ENCODE measurements at regions not wholly inside any gene's neighbourhood (a gene's known extent, or its start where the extent isn't known, plus 50 kb on each side); places are given as distances from the start of the nearest gene placed in this dataset.
A peak's percentile ranks its signal among the peaks of the same experiment; 100 is the strongest.

GRCh38 chr2:12918138-12918834 is 201.6 kb downstream of the TRIB2 start:
- no peak for TF ChIP-seq GATA2 (IDR thresholded peaks at IDR 0.05; ENCODE audit: low read depth, low read length)
- TF ChIP-seq GATA3 (IDR thresholded peaks at IDR 0.05; ENCODE audit: low read depth, low read length) = no peak

GRCh38 chr2:12918835-12919445 is 202.2 kb downstream of the TRIB2 start:
- no peak for TF ChIP-seq GATA3 (IDR thresholded peaks at IDR 0.05; ENCODE audit: low read depth, low read length)
- no peak for TF ChIP-seq GATA2 (IDR thresholded peaks at IDR 0.05; ENCODE audit: low read depth, low read length)

DNA sequence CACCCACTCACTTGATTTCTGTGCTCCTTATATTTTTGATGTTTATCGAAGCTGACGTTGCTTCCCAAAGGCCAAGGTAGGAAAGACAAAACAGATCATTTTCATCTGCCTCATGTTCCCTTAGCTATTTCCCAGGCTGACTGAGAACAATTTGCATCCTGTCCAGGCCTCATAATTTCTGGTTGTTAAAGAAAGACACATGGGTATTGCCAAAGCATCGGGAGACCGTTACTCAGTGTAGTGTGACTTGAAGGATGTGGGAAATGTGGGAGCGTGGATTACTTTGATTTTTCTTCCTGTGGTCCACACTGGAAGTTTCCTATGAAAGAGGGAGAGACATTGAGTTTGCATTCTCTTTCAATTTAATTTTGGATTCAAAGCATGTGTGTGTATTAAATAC is 204.6 kb downstream of the TRIB2 start:
- TF ChIP-seq GATA3 (IDR thresholded peaks at IDR 0.05; ENCODE audit: low read depth, low read length) (no peak), GATA2 (IDR thresholded peaks at IDR 0.05; ENCODE audit: low read depth, low read length) (no peak)

DNA sequence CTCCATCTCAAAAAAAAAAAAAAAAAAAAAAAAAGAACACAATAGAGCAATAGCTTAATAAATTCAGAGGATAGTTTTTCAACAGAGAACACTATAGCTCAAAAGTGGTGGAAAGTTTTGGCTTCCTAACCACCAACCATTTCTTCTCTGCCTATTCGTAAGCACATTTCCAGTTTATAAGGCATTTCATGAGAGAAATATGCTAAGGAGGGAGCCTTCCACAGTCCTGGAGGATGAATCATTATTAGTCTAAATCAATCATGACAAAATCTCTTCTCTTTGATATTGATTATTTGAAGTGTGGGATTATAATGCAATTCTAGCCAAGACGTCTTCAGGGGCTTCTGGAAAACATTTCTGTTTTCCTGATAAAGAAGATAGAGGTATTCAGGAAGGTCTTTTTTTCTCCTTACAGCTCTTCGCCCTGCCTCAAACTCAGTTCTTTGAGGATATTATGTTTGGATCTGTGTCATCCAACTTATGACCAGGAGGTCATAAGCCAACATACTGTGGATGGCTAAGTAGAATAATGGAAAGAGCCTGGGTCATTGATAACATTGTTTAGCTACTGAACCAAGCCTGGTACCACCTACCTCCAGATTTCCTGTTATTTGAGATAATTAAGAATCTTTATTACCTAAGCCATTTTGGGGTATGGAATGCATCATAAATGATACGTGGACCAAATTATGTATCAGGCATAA is 207.3 kb downstream of the TRIB2 start:
- TF ChIP-seq GATA3 (IDR thresholded peaks at IDR 0.05; ENCODE audit: low read depth, low read length) = no peak
- no peak for TF ChIP-seq GATA2 (IDR thresholded peaks at IDR 0.05; ENCODE audit: low read depth, low read length)

DNA sequence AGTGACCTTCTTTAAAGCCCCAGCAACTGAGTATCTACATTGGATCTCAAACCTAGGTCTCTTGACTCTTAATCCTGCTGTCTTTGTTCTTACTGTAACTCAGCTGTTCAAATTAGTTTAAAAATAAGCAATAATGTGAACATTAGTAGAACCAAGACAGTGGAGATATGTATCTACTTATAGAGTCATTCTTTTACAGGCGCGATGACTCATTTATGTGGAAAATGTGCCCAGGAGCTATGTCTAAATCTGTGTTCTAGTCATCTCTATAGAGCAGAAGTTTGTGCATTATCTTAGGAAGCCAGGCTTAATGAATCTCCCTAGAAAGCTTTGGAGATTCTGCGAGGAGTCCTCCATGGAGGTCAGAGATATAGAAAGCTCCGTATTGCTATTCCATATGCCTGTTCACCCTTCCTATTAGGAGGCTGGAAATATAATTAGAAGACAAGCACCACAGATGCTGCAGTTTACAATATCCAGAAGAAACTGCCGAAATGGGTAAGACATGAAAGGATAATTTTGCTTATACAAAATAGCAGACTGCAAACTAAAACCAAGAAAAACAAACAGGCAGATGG is 211.6 kb downstream of the TRIB2 start:
- TF ChIP-seq GATA2 (IDR thresholded peaks at IDR 0.05; ENCODE audit: low read depth, low read length) = no peak
- TF ChIP-seq GATA3 (IDR thresholded peaks at IDR 0.05; ENCODE audit: low read depth, low read length) = 0 out of 2 replicates have a peak, but pooled peaks have one; percentile 37

- no peak for TF ChIP-seq GATA2 (IDR thresholded peaks at IDR 0.05; ENCODE audit: low read depth, low read length)
Observed at GRCh38 chr2:12928775-12929401, 212.2 kb downstream of the TRIB2 start.

- TF ChIP-seq GATA2 (IDR thresholded peaks at IDR 0.05; ENCODE audit: low read depth, low read length) (no peak), GATA3 (IDR thresholded peaks at IDR 0.05; ENCODE audit: low read depth, low read length) (no peak)
Observed at GRCh38 chr2:12929758-12930157, 213.0 kb downstream of the TRIB2 start.

DNA sequence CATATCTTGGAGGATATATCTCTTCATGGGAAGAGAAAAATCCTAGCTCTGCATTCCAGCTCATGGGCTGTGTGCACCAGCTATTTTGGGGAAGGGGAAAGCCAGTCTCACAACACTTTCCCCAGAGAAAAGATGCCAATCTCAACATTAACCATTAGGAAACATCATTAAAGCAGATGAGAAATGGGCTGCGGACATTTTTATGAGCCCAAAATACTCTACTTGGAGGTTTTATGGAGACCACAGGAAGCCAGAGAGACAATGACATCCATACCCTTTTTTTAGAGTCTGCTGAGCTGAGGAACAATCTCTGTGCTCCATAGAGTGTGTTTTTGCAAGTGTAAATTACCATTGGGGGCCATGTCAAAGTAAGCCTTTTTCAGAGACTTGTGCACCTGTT is 213.7 kb downstream of the TRIB2 start:
- no peak for TF ChIP-seq GATA3 (IDR thresholded peaks at IDR 0.05; ENCODE audit: low read depth, low read length)
- no peak for TF ChIP-seq GATA2 (IDR thresholded peaks at IDR 0.05; ENCODE audit: low read depth, low read length)

DNA sequence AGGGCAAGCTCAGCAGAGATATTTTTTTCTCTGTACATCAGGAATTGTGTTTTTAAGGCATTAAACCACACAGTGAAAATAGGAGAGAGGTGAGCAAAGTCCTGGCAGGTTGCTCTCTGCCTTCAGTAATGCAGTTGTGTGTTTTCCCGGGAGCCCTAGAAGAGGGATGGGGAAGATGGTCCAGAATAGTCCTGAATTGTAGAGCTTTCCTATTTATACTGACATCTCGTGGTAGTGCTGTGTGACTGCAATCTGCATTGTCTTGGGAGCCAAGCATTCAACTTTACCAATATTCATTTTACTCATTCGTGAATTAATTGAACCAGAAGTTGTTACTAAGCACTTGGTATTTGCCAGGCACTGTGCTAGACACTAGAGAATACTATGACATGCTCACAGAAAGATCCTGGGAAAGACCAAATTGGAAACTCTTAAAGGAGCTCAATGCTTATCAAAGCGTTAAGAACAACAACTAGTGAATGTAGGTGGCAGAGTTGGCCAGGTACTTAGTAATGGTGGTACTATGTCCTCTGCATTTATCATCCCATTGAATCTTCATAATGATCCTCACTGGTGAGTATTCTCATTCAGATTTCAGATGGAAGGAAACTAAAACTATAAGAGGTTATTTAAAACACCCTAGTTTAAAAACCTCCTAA is 214.6 kb downstream of the TRIB2 start:
- no peak for TF ChIP-seq GATA3 (IDR thresholded peaks at IDR 0.05; ENCODE audit: low read depth, low read length)
- TF ChIP-seq GATA2 (IDR thresholded peaks at IDR 0.05; ENCODE audit: low read depth, low read length) = no peak

GRCh38 chr2:12932192-12932591 is 215.5 kb downstream of the TRIB2 start:
- TF ChIP-seq GATA2 (IDR thresholded peaks at IDR 0.05; ENCODE audit: low read depth, low read length) (peak; percentile 93), GATA3 (IDR thresholded peaks at IDR 0.05; ENCODE audit: low read depth, low read length) (peak; percentile 86)

DNA sequence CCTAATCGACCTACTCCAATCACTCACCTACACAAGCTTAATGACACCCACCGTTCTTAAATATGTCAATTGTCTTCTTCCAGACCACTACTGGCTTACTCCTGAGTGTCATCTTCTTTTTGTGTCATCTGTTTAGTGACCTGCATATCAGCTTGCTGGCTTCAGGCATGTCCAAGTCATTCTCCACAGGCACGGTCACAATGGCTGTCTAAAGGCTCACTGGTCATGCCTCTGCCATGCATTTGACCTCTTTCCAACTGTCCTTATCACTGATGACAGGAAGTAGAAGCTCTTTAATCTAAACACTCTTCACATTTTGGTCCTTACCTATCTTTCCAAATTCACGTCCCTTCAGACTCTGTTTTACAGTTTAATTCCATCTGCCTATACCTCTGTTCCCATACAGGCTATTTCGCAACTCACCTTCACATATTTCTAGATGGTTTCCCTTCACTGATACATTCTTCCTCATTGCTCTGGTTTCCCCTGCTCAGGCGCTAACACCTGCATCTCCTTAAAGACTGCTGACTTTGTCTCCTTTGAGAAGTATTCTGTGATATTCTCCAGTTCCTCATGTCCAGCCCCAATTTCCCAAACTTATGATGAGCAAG is 217.5 kb downstream of the TRIB2 start:
- TF ChIP-seq GATA3 (IDR thresholded peaks at IDR 0.05; ENCODE audit: low read depth, low read length) (no peak), GATA2 (IDR thresholded peaks at IDR 0.05; ENCODE audit: low read depth, low read length) (no peak)

GRCh38 chr2:12935222-12935621 is 218.5 kb downstream of the TRIB2 start:
- TF ChIP-seq GATA2 (IDR thresholded peaks at IDR 0.05; ENCODE audit: low read depth, low read length) (no peak), GATA3 (IDR thresholded peaks at IDR 0.05; ENCODE audit: low read depth, low read length) (no peak)

- no peak for TF ChIP-seq GATA3 (IDR thresholded peaks at IDR 0.05; ENCODE audit: low read depth, low read length)
- TF ChIP-seq GATA2 (IDR thresholded peaks at IDR 0.05; ENCODE audit: low read depth, low read length) = no peak
Observed at GRCh38 chr2:12935796-12936195, 219.1 kb downstream of the TRIB2 start.

Measured in SH-SY5Y (cell line).